ENCODE measurements at regions not wholly inside any gene's neighbourhood (a gene's known extent, or its start where the extent isn't known, plus 50 kb on each side); places are given as distances from the start of the nearest gene placed in this dataset.
A peak's percentile ranks its signal among the peaks of the same experiment; 100 is the strongest.
"Not testable (repeated sequence)": the region's sequence is repeated elsewhere in the genome, so short reads cannot be mapped to it uniquely, and the experiment has no call there.

DNA sequence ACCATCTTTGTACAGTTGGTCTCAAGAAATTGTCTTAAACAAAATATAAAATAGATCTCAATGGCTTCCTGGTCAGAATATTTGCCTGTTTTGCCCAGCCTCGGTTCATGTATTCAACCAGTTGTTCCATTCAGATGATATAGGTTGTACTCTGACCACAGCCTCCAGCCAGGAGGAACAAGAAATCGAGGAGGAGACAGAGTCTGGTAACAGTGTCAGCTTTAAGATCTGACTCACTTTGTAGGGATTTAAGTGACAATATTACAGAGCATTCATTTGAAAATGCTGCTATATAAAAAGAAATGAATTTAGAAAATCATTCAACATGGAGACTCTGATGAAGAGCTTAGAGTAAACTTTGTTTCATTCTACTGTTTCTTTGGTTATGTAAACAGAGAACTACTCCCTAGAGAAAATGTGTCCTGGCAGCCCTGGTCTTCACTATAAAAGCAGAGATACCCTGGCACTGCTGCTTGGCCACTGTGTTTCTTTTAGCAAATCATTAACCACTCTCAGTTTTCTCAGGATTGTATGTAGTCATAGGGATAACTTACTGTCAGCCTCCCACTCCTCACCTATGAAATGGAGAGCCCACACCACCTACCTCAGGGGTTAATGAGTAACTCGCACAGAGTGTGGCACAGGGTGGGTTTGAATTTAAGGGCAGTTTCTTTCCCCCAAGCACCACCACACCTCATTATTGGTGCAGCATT lies 53.5 kb downstream of the PAGE2 start:
- no peak for DNase-seq

GRCh38 chrX:55142919-55143310 lies 54.1 kb downstream of the PAGE2 start:
- DNase-seq, result no peak

DNA sequence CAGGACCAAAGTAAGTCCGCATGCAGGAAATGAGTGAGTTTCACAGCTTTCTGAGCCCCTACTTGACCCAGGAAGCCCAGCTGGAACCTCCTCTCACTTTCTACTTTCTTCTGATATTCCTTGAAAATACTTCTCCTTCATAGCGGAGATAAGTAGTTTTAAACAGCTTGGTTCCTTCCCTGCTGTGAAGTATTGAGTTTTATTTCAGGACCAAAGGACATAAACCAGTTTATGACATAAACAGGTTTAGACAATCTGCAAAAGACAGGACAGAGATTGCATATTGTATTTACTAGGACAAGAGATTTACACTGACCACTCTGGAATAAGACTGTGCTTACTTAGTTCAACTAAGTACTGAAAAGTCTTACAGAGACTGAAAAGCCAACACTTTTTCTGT lies 54.8 kb downstream of the PAGE2 start:
- no peak for DNase-seq

- DNase-seq, result no peak
Measured at GRCh38 chrX:55144697-55145096, 55.9 kb downstream of the PAGE2 start.

DNA sequence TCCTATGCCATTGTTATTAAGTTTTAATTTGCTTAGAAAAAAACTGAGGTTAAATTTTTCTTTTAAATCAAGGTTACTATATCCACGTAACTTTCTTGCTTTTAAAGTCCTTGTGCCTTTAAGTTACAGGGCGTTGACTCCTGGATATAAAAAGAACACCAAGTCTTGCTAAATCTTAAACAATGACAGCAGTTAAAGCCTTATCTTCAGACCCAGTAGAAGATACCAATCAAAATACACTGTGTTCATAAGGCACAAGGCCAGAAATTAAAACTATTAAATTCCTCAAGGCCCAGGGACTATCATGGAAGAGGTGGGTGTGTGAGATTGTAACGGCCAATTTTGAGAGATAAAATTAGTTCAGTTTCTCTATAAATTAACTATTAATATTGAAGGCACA lies 60.4 kb downstream of the PAGE2 start:
- DNase-seq, result no peak

DNA sequence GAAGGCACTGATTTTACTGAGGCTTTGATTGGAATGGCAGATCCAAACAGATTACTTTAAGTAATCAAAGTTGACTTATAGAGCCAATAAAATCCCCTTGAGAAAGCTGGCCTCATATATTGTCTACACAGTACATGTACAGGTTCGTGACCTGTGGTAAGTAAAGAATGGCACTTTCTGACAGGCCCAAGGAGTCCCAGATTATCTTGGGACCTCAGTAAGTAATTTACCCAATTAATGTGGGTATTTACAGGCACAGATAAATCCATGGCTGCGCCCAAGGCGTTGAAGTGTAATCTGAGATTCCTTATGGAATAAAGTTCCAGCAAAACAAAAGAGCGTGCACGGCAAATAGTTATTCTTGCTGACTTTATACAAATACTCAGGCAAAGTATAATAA lies 62.4 kb downstream of the PAGE2 start:
- no peak for DNase-seq

DNA sequence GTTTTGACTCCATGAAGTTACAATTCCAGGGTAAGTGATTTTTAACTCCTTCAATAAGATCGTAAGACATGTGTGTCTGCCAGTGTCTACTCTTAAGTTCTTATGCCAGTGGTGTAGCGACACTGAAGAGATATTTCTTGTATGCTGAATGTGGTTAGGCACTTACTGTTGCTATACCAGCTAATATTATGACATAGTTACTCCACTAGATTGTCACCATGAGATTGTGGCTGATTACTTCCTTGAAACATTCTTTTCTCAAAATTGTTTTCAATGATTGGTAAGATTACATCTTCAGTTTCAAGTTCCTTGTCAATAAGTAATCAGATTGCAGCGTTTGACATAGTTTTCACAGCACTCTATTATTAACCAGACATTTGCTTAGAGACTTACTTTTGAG lies 60.6 kb upstream of the PAGE5 start:
- no peak for DNase-seq

DNA sequence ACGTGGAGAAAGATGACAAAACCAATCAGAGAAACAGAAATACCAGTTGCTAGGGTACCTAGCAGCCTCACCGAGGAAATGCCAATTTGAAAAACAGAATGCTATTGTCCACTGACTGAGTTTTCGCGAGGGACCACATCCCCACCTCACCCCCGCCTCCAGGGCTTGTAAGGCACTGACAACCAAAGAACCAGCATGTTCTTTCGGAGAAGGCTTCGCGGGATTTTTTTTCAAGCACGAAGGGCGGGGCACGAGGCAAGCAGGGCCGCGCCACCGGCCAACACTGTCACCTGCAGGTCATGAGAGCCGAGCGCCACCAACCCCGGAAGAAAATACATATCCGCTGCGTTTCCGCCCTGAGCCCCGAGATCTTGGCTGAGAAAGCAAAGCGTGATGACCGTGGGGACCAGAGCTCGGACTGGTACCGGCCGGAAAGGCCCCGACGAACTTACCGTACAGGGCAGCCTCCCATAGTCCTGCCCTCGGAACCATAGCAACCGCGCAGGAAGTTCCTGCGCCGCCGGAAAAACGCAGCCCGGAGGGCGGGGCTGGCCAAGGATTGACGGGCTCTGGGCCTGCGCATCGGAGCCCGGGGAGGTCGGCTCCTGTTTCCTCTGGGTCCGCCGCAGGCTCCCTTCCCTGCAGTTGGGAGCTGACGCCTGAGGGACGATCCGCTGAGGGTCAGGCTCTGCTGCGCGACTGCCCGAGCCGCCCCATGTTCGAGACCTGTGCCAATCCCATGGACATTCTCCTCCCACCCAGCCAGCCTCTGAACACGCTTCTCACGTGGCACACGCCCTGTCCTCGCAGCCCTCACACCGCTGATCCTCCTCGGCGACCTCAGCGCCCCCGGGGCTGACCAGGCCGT lies 59.2 kb upstream of the PAGE5 start:
- peak; percentile 86 for DNase-seq

GRCh38 chrX:55161581-55161980 lies 58.6 kb upstream of the PAGE5 start:
- DNase-seq, result peak; percentile 23

DNA sequence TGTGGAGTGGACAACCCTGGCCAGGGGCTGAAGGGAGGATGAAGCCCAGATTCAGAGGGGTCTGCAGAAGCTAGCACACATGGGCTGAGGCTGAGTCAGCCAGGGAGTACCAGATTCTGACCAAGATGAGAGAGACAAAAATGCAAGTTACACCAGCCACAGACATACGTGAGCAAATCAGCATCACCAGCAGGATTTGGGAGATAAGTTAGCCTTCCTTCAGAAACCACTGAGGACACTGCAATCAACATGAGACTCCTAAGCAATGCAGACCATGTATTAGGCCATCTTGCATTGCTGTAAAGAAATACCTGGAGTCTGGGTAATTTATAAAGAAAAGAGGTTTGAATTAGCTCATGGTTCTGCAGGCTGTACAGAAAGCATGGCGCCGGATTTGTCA lies 57.0 kb upstream of the PAGE5 start:
- DNase-seq, result no peak

DNA sequence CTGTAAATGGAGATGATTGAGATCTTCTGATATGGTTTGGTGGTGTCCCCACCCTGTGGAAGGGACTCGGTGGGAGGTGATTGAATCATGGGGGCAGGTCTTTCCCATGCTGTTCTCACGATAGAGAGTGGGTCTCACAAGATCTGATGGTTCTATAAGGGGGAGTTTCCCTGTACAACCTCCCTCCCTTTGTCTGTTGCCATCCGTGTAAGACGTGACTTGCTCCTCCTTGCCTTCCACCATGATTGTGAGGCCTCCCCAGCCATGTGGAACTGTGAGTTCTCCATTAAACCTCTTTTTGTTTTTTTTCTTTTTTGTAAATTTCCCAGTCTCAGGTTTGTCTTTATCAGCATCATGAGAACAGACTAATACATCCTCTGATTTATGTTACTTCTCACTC lies 55.1 kb upstream of the PAGE5 start:
- DNase-seq, result not testable (repeated sequence)

DNA sequence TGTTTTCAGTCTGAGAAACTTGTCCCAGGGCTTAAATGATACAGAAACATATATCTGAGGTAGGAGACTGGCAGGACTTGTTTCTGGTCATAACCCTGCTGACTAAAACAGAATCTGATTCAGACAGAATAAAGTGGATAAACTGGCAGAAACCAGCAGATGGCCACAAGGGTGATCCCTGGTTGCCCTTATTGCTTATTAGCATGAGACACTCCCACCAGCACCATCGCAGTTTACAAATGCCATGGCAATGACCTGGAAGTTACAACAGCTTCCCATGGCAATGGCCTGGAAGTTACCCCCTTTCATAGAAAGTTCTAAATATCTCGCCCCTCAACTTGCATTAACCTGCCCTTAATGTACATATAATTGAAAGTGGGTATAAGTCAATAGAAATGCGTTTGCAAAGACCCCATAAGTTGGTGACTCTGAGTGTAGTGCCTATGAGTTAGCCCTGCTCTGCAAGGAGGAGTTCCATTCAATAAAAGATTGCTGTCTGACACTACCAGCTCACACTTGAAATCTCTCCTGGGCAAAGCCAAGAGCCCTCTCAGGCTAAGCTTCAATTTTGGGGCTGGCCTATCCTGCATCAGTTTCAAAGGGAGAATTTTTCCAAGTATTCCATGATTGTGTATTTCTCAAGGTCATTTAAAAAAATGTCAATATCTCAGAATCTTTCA lies 52.9 kb upstream of the PAGE5 start:
- DNase-seq, result no peak

GRCh38 chrX:55167901-55168300 lies 52.2 kb upstream of the PAGE5 start:
- no peak for DNase-seq

- DNase-seq, result no peak
Measured at GRCh38 chrX:55169782-55170181, 50.4 kb upstream of the PAGE5 start.

Measured in stimulated activated CD8-positive, alpha-beta memory T cell treated with anti-CD3 and anti-CD28 coated beads, Interleukin-4, amount 100 ng/mL, for 48 hours (primary cell).